Effector CD8-positive, alpha-beta T cell (primary cell): ENCODE measurements at regions not wholly inside any gene's neighbourhood (a gene's known extent, or its start where the extent isn't known, plus 50 kb on each side); places are given as distances from the start of the nearest gene placed in this dataset.

Source experiments
- DNase-seq: peaks from one replicate; lab custom pipeline; 2025; lab: John Stamatoyannopoulos, UW

DNA sequence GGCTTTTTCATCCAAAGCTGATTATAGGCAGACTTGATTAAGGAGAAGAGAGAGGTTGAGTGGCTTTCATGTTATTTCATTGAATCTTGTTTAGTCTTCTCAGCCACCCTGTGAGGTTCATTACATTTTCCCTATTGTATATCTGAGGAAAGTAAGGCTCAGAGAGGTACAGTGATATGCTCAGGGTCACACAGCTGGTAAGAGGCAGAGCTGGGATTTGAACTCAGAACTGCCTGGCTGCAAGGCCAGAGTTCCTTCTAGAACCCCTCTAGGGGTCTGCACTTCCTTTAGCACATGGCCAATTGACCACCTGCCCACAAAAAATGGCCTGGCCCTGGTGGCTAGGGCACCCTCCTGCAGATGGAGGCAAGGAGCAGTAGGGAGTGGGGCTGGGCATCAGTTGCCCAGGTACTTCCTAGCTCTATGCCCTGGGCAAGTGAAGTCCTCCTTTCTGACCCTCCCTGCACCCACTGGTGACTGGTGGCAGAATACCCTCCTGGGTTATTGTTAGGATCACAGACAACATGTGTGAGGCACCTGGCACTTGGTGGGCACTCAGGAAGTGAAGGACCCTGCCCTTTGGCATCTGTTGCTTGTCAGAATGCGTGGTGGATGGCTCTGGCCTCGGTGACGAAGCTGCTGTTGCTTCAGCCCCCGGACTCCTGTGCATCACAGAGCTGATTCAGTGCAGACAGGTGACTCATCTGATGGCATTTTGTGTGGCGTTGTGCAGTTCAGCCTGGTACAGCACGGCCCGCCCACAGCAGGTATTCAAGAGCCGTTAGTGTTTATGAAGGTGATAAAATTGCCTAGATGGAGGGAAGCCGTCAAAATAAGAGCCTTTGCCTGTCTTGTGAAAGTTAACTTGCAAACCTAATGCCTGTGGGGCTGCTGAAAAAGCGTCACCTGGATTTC, 115.8 kb downstream of the SLC25A47 start:
- no peak for DNase-seq

DNA sequence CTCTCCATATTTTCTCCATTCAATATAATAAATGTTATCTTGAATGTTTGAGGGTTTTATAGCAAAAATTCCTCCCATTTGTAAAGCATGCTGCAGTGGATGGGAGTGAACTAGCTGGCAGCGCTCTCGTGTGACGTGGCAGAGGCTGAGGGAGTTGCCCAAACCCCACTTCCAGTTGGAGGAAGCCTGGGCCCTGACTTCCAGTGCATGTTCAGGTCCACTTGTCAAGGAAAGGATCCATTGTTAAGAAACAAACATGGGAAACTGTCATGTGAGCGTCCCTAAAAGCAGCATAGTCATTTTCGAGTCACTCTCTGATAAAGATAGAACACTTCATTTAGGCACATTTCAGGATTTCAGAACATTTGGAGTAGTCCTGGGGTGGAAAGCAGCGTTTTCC, 116.6 kb downstream of the SLC25A47 start:
- no peak for DNase-seq

DNA sequence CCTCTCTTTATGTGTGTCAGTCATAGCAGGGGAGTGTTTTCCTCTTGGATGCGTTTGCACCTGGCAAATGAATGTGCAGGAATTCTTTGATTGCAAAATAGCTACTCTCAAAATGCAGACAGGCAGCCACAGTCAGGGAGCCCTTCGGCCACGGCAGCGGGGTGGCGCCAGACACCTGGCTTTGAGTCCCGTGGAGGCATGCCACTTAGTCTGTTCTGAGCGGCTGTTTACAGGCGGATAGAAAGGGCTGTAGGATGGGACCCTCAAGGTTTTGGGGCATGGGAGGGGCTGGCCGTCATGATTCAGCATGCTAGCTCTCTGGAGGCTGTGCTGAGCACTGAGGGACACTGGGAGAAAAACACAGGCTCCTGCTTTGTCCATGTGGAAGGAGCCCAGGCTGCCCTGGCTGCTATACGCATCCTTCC, 117.1 kb downstream of the SLC25A47 start:
- peak; percentile 13 for DNase-seq

DNA sequence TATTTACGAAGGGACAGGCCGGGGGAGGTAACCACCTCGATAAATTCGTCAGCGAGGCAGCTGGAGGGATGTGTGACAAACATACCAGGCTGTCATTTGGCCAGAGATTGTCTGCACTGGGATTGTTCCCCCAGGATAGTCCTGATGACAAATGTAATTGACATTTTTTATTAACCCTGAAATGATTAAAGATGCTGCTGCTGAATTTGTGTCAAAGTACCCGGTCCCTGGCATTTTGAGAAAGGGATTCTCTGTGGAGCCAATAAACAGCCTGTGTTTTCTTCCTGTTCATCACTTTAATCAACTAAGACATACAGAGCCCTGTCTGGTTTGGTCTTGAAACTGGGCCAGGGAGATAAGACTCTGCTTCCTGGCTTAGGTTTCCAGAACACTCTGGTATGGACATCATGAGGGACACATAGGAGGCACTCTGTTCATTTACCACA, 117.6 kb downstream of the SLC25A47 start:
- DNase-seq, result no peak

DNA sequence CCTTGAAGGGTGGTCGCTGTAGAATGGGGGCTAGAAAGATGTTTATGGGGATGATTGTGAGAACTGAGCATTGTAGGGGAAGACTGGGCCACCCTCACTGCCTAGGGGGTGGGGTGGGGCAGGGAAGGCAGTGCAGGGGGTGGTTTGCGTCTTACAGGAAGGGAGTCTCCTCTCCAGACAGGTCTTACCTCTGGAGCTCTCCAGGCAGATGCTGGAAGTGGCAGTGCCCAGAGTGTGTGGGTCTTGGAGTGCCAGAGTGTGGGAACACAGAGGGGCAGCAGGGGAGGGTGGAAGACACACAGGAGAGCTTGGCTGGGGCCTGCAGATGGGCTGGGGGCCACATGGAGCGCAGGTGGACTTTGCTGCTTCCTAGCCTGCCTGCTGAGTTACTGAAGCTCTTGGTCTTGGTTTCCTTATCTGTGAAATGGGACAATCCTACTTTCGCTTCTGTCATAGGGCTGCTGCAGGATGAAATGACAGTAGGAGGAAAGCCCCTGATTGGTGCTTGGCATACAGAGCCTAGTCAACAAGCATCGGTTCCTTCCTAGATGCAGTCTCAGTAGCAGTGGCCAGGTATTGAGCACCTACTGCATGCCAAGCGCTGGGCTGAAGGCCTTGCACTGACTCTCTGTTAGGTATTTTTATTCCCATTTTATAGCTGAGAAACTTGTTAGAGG, 118.3 kb downstream of the SLC25A47 start:
- no peak for DNase-seq

DNA sequence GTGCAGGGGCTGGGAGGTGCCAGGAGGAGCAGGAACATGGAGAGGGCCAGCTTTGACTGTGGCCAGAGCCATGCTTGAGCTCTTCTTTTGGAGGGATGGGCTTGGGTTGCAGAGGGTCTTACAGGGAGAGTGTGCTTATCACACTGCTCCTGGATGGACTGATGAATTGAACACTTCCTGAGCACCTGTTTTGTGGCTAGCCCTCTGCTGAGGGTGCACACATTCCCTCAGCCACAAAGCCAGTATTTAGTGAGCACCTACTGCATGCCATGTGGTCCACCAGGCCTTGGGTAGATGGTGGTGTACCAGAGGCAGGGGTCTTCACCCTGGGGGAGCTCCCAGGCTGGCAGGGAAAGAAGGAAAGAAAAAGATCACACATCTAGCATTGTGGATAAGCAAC, 118.9 kb downstream of the SLC25A47 start:
- DNase-seq, result no peak

DNA sequence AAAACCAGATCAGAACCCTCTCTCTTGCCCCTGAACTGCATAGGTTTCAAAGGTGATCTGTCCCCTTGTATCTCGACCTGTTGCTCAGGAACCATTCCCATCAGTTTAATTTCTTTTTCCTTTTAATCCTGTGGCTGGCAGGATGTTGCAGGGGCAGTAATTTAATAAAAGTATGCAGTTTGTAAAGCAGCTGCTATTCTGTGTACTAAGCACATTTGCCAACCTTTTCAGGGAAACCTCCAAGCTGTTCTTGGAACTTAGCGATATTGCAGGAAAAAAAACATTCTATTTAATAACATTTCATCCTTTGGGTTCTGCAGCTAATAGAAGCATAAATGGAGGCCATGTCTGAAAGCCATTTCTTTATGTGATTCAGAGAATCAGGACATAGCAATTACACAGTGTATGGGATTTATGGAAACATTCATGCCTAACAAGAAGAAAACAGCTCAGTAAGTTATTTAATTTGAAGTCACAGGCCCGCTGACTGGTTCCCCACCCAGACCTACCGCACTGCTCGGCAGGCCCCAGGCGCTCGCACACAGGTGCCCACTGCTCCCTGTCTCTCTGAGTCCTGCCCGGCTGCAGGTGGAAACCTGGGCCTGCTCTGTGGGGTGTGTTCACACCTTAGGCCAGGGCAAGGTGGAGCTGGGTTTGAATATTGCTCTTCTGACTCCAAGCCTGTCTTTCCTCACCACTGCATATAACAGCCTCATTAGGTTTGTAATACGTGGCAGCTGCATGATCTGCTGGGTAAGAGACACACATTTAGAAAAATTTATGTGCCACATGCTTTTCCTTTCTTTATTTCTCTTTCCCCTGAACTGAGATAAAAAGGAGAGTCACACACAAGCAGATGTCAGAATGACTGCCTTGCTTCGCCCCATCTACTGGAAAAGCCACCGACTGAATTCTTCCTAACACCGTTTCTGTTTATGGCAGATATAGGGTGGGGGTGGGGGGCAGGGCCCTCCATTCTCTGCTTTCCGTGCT, 119.7 kb downstream of the SLC25A47 start:
- DNase-seq, result no peak

DNA sequence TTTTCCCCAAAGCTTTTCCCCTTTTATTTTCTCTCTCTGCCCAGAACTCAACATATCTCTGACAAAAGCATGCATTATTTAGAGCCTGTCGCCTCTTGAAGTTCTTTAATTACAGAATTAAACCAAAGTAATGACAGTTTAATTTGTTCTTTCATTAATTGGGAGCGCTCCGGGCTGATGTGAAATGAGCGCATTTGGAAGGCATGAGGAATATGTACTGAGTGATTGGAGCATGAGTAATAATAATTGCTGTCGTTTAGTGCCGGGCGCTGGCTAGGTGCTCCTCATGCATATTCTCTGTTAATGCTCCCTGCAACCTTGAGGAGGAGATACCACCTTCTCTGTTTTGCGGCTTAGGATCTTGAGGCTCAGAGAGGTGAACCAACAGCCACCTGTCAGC, 120.5 kb downstream of the SLC25A47 start:
- DNase-seq, result no peak

DNA sequence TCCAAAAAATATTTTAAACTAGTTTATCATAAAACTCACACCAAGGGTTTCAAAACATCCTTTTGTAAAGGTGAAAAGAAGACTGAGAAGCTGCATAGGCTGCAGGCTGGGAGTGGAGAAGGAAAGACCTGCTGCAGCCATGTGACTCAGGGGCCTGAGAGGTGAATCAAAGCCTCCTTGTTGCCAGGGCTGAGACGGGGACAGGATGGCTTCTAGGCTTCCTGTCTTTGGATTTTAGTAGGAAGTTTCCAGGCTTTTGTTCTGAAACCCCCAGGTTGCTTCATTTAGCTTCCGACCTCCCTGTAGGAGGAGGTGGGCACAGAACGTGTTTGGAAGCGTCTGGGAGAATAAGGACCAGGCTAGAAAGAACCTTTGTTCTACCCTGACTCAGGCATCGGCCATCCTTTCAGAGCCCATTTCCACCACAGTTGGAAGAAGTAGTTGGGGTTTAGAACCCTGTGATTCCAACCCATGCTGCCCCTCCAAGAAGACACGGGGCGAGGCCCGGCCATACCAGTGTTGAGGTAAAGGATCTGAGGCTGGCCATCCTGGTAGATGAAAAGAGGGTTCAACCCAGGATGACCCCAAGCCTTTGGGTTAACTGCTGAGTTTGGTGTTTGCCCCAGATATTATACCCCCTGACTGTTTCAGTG, 122.4 kb downstream of the SLC25A47 start:
- no peak for DNase-seq

DNA sequence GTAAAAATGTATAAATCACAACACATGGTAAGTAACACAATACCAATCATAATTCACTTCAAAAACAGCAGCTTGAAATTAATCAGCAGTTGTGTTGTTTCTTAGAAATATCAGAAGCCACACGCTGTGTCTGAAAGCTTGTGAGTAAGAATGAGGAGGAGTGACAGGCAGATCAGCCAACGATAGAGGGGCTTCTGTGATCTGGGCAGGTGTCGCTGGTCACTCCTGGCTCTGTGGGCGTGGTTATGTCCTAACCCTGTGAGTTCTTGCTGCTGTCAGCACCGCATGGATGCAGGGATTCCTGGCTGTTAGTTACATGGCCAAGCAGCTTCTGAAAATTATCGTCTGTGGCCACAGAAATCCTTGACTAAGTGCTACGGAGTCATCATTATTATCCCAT, 123.4 kb downstream of the SLC25A47 start:
- DNase-seq, result no peak

DNA sequence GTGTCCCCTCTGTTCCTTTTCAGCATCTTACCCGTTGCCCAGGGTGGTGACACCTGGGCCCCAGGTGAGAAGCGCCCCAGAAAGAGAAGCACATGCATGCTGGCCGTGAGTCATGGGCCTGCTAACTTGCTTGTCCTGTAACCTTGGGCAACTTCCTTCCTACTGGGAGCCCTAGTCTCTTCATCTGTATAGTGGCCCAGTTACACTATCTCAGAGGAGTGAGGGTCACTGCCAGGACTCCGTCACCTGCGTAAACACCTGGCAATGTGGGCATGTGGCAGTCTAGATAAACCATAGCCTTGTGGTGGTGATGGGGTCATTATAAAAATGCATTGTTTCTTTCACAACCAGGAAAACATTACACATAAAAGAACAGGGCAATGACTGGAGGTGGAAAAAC, 125.2 kb downstream of the SLC25A47 start:
- no peak for DNase-seq

DNA sequence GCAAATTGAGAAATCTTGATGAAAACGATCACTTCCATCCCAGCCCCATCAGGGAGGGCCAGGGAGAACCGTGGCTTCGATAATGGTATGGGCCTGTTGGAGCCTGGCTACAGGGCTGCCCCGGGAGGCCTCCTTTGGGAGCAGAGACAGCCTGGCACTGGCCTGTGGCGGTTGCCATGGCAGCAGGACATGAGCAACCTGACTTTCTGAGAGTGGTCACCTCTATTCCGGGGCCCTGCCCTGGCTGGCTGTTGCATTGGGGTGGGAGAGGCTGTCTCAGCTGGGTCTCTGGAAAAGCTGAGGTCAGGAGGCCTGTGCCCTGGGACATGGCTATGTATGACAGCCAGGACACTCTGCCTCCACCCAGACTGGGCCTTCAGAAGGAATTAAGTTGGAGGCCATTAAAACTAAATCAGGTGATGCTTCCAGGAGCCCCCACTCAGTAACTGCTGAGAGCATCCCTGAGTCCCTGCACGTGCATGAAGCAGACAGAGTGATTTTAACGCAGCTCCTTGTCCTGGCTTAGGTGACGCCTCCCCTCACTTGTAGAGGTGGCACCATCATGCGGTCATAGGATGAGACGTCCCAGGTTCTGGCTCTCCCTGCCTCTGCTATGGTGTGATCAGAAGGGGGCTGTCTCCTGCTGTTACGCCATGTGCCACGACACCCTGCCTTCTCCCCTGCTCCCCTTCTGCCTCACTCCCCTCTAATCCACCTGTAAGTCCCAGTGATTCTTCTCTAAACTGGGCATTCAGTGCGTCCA, 126.3 kb downstream of the SLC25A47 start:
- DNase-seq, result no peak

DNA sequence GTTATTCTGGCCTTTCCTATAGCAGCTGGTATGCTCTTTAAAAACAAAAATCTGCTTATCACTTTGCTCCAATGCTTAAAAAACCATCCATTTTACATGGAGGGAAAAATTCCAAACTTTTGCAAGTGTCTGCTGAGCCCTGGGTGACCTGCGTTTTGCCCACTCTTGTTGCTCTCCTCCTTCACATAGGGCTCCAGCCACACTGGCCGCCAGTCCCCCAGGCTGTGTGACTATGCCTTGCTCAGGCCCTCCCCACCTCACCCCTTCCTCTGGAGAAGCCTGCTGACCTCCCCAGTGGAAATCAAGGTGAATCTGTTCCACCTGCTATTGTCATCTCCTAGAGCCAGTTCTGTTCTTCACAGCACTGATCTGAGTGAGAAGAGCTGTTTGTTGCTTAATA, 126.9 kb downstream of the SLC25A47 start:
- DNase-seq, result no peak

DNA sequence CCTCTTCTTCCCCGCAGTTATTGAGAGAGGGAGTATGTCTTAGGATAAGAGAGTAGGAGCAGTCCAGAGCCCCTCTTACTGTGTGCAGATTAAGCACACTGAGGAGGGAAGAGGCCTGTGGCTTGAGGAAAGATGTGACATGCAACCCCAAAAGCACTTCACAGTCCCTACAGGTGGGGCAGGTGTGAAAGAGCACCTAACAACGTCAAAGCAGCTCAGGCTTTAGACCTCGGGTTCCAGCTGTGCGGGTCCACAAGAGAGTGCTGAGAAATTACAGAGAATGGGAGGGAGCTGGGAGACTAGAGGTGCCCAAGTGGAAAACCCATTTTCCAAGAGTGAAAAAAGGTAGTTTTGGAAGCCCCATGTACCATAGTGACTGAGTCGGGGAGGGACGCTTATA, 127.6 kb downstream of the SLC25A47 start:
- DNase-seq, result no peak

DNA sequence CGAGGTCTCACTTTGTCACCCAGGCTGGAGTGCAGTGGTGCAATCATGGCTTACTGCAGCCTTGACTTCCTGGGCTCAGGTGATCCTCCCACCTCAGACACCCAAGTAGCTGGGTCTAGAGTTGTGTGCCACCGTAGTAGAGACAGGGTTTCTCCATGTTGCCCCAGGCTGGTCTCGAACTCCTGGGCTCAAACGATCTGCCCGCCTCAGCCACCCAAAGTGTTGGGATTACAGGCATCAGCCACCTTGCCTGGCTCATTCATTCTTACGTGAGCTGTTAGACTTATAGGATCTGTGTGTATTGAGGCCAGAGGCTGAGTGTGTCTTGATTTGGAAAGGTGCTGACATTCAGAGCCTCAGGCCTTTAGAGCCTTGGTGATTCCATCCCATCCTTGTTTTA, 128.1 kb downstream of the SLC25A47 start:
- no peak for DNase-seq

DNA sequence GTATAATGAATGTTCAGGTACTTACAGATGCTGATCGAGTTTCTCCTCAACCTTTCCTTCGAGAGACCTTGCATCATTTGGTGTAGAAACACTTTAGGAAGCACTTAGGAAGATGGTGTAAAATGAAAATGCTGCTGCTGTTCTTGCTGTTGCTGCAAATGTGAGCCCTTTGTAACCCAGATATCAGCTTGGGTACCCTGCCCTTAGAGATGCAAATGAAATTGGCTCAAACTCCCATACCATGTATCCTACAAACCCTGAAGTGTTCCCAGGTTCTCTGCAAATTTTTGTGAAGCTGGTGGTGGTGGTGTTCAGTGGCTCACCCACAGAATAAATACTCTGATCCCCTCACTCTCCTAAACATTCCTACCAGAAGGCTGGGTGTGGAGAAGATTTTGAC, 130.8 kb downstream of the SLC25A47 start:
- DNase-seq, result no peak

DNA sequence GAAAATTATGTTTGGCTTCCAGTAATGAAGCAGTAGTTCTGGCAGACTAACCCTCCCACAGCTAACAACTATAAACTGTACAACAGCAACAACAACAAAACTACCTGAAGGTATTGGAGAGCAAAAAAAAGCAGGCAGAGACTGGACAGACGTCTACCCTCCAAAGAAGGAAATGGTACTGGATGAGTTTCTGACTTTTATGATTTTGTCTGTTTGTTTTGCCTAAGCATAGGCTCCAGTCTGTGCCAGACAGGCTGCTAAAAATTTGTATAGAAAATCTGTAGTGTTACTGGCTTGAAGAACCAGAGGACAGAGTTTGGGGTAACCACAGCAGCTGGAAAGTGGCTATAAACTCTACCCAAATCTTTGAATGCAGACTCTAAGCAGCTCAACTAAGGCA, 131.3 kb downstream of the SLC25A47 start:
- DNase-seq, result no peak

DNA sequence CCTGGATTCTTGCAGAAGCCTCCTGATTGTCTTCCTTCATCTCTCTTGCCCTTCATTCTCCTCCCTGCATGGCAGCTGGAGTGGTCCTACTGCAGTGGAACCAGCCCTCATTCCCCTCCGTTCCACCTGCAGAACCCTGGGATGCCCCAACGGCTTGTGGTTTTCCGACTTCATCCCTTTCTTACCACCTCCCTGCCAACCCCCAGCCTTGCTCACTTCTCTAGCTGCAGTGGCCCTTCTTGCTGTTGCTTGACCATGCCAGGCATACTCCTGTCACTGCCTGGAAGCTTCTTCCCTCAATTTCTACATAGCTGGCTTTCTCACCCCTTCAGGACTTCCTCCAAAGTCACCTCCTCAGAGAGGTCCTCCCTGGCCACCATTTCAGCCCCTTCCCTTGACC, 123.3 kb downstream of the BEGAIN start:
- no peak for DNase-seq

DNA sequence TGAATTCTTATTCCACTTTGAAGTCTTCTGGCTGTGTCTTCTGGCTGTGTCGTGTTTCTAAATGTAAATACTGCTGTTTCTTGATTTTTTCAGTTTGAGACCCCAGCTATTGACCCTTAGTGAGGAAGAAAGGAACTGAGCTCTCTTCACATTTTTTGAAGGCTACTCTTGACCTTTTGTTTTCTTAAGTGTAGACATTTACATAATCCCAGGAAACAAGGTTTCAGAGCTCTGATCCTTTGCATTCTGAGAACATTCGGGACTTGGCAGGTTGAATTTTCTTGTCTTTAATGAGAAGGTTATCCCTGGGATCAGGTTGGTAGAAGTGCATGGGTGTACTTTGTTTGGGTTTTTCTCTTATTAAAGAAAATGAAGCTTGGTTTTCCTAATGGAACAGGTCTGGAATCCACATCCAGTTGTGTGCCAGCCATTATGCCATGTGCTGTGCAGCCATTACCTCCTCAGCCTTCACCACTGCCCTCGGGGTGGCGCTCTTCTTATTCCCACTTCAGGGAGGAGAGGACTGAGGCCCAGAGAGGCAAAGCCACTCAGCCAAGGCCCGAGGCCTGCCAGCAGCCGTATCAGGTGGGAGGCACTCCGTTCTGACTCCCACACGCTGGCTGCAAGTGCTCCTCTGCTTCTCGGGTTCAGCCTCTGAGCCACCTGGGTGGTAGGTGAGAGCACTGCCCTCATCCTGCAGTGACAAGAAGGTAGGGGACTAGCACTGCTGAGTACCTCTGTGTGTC, 120.9 kb downstream of the BEGAIN start:
- no peak for DNase-seq
